ENCODE measurements at regions not wholly inside any gene's neighbourhood (a gene's known extent, or its start where the extent isn't known, plus 50 kb on each side); places are given as distances from the start of the nearest gene placed in this dataset.

DNA sequence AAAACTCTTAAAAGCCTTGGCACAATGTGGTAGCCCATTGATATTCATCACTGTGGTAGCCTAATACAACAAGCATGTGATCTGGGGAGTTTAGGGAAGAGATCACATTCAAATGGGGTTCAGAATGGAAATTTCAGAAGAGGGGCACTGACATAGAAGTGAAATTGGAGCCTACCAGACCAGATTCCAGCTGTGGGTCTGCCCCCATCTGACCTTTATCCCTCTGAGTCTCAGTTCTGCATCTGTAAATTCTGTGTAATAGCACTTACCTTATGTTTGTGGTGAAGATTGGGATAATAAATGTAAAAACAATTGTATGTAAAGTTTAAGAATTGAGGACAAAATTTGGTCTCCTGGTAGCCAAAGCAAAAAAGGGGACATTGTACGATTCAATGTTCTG lies 320.4 kb upstream of the BOD1L1 start:
- Histone ChIP-seq H3K4me1 (ENCODE audit: control insufficient read depth, extremely low read depth, insufficient read depth, low read length) (peaks cover 17% of the 10 kb centered on the region), H3K36me3 (ENCODE audit: control insufficient read depth in 2 of 2, extremely low read depth in 1 of 2, insufficient read depth in 2 of 2, low read length in 2 of 2) (no peaks in the 10 kb centered on the region), H3K4me3 (ENCODE audit: control insufficient read depth in 2 of 3, extremely low read depth in 1 of 3, insufficient read depth in 2 of 3, low read depth in 1 of 3, low read length in 3 of 3) (no peak overlapping the region), H3K27ac (ENCODE audit: control insufficient read depth, insufficient read depth, low read length) (no peak overlapping the region), H3K9ac (ENCODE audit: control insufficient read depth, extremely low read depth, insufficient read depth, low read length) (no peak overlapping the region), H3K4me2 (ENCODE audit: control insufficient read depth, extremely low read depth, insufficient read depth, low read depth, low read length) (no peak overlapping the region), H4K20me1 (ENCODE audit: control insufficient read depth, extremely low read depth, insufficient read depth, low read length) (no peaks in the 10 kb centered on the region), H2AFZ (ENCODE audit: control insufficient read depth, low read length) (no peak overlapping the region), H3K27me3 (ENCODE audit: control insufficient read depth, extremely low read depth, insufficient read depth, low read length) (no peaks in the 10 kb centered on the region), H3K9me1 (ENCODE audit: control insufficient read depth, extremely low read depth, insufficient read depth, low read length) (no peaks in the 10 kb centered on the region), H3K79me2 (ENCODE audit: control insufficient read depth, insufficient read depth, low read length) (no peaks in the 10 kb centered on the region), H3K9me3 (ENCODE audit: control insufficient read depth, low read depth, low read length) (no peaks in the 10 kb centered on the region)
- FAIRE-seq (no peak), DNase-seq (ENCODE audit: low read depth, low spot score) (no peak)
- TF ChIP-seq, protein P1, sequence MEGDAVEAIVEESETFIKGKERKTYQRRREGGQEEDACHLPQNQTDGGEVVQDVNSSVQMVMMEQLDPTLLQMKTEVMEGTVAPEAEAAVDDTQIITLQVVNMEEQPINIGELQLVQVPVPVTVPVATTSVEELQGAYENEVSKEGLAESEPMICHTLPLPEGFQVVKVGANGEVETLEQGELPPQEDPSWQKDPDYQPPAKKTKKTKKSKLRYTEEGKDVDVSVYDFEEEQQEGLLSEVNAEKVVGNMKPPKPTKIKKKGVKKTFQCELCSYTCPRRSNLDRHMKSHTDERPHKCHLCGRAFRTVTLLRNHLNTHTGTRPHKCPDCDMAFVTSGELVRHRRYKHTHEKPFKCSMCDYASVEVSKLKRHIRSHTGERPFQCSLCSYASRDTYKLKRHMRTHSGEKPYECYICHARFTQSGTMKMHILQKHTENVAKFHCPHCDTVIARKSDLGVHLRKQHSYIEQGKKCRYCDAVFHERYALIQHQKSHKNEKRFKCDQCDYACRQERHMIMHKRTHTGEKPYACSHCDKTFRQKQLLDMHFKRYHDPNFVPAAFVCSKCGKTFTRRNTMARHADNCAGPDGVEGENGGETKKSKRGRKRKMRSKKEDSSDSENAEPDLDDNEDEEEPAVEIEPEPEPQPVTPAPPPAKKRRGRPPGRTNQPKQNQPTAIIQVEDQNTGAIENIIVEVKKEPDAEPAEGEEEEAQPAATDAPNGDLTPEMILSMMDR (optimal IDR thresholded peaks at IDR 0.05 in 1 of 3, IDR thresholded peaks at IDR 0.05 in 1 of 3, conservative IDR thresholded peaks at IDR 0.05 in 1 of 3; ENCODE audit: extremely low read depth in 1 of 3, insufficient read depth in 2 of 3, low read length in 3 of 3) = no peak
- TF ChIP-seq EZH2 (IDR thresholded peaks at IDR 0.05; ENCODE audit: low read length) = no peak
- dilution Hi-C loops (cut with MboI; ENCODE audit: extremely low pct_ligation_motif_present, low sequenced_read_pairs) = no loop called here

DNA sequence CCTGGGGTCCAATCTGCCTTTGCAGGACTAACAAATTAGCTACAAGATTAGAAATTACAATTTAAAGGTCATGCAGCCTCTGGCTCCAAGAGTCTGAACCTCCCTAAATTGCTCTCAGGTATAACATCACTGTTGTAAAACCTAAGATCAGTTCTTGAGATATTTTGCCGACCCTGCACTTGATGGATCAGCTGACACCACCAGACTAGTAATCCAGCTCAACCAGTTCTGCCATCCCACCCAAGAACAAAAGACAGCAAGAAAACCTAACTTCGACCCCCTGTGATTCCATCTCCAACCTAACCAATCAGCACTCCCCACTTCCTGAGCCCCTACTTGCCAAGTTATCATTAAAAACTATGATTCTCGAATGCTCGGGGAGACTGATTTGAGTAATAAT lies 323.0 kb upstream of the BOD1L1 start:
- no peak overlapping the region for H2AFZ ChIP-seq (ENCODE audit: control insufficient read depth, low read length)
- H3K79me2 ChIP-seq (ENCODE audit: control insufficient read depth, insufficient read depth, low read length) = no peaks in the 10 kb centered on the region
- no peak for TF ChIP-seq EZH2 (IDR thresholded peaks at IDR 0.05; ENCODE audit: low read length)
- TF ChIP-seq, protein P1 (optimal IDR thresholded peaks at IDR 0.05 in 1 of 3, IDR thresholded peaks at IDR 0.05 in 1 of 3, conservative IDR thresholded peaks at IDR 0.05 in 1 of 3; ENCODE audit: extremely low read depth in 1 of 3, insufficient read depth in 2 of 3, low read length in 3 of 3) = no peak
- H3K4me1 ChIP-seq (ENCODE audit: control insufficient read depth, extremely low read depth, insufficient read depth, low read length) = no peaks in the 10 kb centered on the region
- no peaks in the 10 kb centered on the region for H3K36me3 ChIP-seq (ENCODE audit: control insufficient read depth in 2 of 2, extremely low read depth in 1 of 2, insufficient read depth in 2 of 2, low read length in 2 of 2)
- H3K27me3 ChIP-seq (ENCODE audit: control insufficient read depth, extremely low read depth, insufficient read depth, low read length) = peaks cover under 1% of the 10 kb centered on the region
- no peaks in the 10 kb centered on the region for H3K9me1 ChIP-seq (ENCODE audit: control insufficient read depth, extremely low read depth, insufficient read depth, low read length)
- H4K20me1 ChIP-seq (ENCODE audit: control insufficient read depth, extremely low read depth, insufficient read depth, low read length) = no peaks in the 10 kb centered on the region
- H3K27ac ChIP-seq (ENCODE audit: control insufficient read depth, insufficient read depth, low read length) = no peak overlapping the region
- peak; percentile 23 for FAIRE-seq
- dilution Hi-C loops (cut with MboI; ENCODE audit: extremely low pct_ligation_motif_present, low sequenced_read_pairs) = no loop called here
- H3K4me3 ChIP-seq (ENCODE audit: control insufficient read depth in 2 of 3, extremely low read depth in 1 of 3, insufficient read depth in 2 of 3, low read depth in 1 of 3, low read length in 3 of 3) = no peak overlapping the region
- no peaks in the 10 kb centered on the region for H3K9me3 ChIP-seq (ENCODE audit: control insufficient read depth, low read depth, low read length)
- H3K4me2 ChIP-seq (ENCODE audit: control insufficient read depth, extremely low read depth, insufficient read depth, low read depth, low read length) = no peak overlapping the region
- no peak overlapping the region for H3K9ac ChIP-seq (ENCODE audit: control insufficient read depth, extremely low read depth, insufficient read depth, low read length)
- DNase-seq (ENCODE audit: low read depth, low spot score) = no peak
